Ishikawa (cell line): ENCODE measurements at regions not wholly inside any gene's neighbourhood (a gene's known extent, or its start where the extent isn't known, plus 50 kb on each side); places are given as distances from the start of the nearest gene placed in this dataset.

Source experiments
- EP300 ChIP-seq: IDR thresholded peaks from 2 replicates; pipeline ENCODE4 v1.6.1; 2012; ENCODE audit warnings: borderline replicate concordance
- MAX ChIP-seq: IDR thresholded peaks from 2 replicates; pipeline ENCODE4 v1.6.1; 2012
- NFIC ChIP-seq: IDR thresholded peaks from 2 replicates; pipeline ENCODE4 v1.6.1; 2012
- TAF1 ChIP-seq: IDR thresholded peaks from 2 replicates; pipeline ENCODE4 v1.6.1; 2012; ENCODE audit warnings: low read depth, mild to moderate bottlenecking
- TEAD4 ChIP-seq: IDR thresholded peaks from 2 replicates; pipeline ENCODE4 v1.6.1; 2012
- YY1 ChIP-seq: IDR thresholded peaks from 2 replicates; pipeline ENCODE4 v1.6.1; 2012; ENCODE audit warnings: low read depth

DNA sequence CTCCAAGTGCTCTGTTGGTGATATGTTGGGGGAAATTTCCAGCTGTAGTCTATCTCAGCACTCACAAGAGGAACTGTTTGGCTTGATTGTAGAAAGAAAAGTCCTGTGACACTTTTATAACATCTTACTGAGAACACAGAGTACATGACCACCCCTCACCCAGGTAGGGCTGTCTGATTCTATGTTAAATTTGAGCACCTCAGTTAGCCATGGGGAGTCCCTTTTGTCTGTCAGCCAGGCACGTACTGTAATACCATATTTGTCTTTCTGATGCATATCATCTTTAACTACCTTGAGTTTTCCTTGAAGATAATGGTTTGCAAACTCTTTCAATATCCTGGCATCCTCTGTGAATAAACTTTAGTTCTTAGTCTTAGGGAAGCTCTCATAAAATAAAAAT, 164.5 kb downstream of the IZUMO3 start:
- no peak for TF ChIP-seq NFIC
- no peak for TF ChIP-seq MAX
- TF ChIP-seq TAF1: no peak
- TF ChIP-seq EP300: no peak
- no peak for TF ChIP-seq TEAD4
- TF ChIP-seq YY1: no peak
